LHCN-M2 (cell line): ENCODE measurements at regions not wholly inside any gene's neighbourhood (a gene's known extent, or its start where the extent isn't known, plus 50 kb on each side); places are given as distances from the start of the nearest gene placed in this dataset.
"Not testable (repeated sequence)": the region's sequence is repeated elsewhere in the genome, so short reads cannot be mapped to it uniquely, and the experiment has no call there.

Experiments
- DNase-seq: peaks from one replicate; pipeline ENCODE4 v3.0.0-alpha.2; 2012; ENCODE audit warnings: low read depth

DNA sequence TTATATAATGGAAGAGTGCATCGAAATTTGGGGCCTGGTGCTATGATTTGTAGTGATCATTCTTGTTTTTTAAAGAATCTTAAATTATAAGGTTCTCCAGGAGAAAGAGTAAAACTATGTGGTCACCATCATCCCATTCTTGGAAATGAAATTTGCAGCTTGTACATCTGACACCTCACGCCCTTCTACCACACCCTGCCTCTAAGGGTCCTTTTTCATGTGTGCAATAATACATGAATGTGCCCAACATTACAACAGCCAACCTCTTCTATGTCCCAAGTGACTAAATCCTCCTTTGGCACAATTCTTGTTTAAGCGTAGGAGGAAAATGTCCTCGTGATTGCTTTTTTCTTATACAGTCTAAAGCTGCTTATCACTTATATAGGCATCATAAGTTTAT is 636.5 kb upstream of the NOVA1 start:
- no peak for DNase-seq

DNA sequence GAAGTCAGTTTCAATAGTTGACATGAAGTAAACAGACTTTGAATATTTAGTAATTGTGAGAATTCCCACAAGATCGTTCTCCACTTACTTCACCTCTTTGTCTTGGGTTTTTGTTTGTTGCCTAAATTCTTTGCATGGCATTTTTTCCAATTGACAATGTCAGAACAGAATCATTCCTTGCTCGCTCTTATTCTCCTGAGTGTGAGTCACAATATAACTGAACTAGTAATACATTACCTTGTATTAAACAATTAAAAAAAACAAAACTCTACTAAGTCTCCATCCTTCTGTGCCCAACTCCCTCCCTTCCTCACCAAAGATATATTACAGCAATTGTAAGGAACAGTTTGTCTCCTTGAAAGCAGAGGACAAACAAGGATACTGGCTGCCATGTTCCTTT is 638.8 kb upstream of the NOVA1 start:
- no peak for DNase-seq

DNA sequence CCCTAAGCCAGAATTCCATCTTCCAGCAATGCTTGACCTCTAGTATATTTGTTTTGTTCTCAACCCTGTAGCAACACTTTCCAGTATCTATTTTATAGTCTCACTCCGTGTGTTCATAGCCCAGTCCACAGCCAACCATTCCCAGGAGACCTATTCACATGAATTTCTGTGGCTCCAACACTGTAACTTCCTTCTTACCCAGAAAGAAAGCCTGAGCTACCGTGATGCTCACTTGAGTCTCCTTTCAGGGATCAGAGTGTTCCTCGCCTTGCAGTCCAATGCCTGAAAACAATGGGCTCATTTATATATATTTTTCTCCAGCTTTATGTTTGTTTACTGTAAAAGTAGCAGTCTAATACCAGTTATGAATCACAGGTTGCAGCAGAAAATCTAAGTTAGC is 645.0 kb upstream of the NOVA1 start:
- no peak for DNase-seq

DNA sequence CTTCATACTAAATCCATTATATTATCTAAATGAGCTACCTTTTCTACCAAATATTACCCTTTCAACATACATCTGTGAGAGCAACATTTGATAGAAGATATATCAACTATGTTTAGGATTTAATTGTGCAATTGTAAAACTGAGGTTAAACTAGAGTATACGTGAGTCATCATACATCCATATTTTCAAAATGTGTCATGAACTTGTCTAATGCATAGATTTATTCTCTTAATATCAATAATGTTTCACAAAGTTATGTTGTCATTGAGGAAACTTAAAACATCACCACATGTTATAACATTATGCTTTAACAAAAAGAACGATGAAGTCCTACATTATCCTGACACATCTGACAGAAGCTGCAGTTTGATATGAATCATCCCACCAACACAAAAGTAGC is 645.5 kb upstream of the NOVA1 start:
- no peak for DNase-seq

DNA sequence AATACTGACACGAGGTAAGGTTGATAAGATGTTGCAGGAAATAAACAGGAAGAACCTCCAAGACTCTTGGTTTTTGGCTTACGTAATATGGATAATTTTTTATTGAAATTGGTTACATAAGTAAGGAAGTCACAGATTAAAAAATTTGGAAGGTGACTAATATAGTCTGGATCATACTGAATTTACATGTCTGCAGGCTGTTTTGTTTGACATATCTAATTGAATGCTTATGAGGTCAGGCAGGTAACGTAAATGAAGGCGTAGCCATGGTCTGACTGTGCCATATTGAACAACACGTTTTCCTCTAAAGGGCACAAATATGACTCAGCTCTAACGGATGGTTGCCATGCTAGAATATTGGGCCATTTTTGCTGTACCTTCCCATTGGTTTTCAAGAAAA is 648.1 kb upstream of the NOVA1 start:
- DNase-seq: no peak

DNA sequence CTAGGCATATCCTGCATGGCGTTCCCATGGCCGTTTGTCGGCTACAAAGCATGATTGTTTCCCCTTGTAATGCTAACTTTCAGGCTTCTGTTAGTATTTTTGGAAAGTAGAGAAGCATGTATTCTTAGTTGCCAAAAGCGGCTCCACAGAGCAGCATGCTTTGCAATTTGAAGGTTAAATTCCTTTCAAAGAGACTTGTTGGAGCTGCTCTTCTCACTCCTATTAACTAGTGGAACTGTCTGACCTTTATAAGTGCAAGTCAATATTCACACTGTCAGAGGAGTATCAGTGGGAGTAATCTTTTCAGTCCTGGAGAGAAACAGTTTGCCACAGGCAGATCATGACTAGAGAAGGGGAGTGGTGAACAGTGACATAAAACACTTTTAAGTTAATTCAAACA is 656.1 kb upstream of the NOVA1 start:
- DNase-seq: no peak

DNA sequence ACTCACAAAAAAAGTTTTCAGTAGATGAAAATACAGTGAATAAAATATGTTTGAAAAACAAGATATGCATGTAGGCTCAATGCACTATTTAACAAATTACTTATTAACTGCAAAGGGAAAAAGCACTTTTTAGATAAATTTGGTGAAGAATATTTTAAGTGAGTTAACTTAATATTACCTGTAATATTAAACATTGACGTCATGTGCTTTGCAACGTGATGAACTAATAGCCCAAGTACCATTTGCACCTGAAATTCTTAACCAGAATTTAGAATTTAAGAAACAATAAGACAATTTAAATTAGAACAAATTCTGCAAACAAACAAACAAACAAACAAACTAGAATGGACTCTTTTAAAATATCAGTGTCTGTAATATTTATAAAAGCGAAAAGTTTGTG is 659.0 kb upstream of the NOVA1 start:
- no peak for DNase-seq

DNA sequence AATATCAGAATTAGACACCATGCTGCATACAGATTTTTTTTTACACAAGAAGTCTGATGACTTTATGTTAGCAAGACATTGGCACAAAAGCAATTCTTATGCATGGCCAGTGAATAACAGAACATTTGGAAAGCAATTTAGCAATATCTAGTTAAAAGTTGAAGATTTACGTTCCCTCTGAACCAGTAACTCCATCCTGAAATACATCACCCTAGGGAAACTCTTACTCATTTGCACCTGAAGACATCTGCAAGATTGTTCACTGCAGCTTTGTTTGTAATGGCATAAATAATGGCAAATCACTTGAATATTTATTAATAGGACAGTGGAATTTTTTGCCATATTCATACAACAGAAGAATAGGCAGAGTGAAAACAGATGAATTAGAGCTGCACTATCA is 670.0 kb upstream of the NOVA1 start:
- DNase-seq: no peak

DNA sequence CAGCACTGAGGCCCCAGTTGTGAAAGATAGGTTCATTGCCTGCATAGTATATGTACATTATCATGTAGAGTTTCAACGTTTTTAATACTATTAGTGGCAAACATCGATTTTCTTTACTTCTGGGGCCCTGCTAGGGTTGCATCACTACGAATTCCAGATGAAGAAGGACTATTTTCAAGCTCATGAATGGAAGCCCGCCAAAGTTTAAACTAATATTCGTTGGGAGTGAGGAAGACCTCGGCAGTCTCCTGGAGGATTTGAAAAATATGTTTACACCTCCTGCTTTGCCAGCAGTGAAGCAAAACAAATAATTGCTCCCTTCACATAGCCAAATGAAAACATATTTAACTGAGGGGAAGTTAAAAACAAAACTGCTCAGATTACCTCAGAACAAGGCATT is 672.9 kb upstream of the NOVA1 start:
- DNase-seq: no peak

DNA sequence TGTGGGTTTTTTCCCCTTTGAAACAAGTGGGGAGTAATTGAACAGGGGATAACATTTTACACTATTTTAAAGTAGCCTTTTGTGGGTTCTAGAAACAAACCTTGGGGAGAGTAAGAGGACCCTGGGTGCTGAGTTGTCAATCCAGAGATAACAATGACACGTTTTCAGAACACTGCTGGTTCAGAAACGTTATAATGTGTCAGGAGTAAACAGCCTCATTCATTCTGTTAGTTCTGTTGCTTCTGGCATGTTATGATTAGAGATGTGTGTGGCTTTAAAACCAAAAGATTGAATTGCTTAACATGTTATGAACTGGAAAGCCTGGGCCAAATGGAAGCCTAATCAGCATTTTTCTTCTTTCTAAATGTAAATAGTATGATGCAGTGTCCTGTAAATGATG is 680.5 kb upstream of the NOVA1 start:
- DNase-seq: no peak

DNA sequence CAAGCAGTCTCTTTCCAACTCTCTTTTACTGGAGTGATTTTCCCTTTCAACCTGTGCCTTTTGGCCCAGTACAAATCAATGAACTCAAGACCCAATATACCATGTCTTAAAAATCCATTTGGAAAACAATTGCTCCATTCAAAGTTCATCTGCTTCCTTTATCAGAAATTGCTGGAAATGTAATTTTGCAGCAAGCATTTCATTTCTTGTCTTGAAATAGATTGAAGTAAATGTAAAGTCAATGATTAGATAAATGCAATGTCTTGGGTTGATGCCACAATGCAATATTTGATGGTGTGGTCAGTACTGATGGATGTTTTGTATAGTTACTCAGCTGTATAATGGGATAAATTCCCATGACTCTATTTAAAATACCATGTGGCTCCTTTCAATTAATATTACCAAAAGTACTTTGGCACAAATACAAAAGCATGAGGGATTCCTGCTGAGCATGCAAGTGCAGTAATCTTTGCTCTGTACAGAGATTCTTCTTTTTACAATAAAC is 707.7 kb upstream of the NOVA1 start:
- DNase-seq: no peak

DNA sequence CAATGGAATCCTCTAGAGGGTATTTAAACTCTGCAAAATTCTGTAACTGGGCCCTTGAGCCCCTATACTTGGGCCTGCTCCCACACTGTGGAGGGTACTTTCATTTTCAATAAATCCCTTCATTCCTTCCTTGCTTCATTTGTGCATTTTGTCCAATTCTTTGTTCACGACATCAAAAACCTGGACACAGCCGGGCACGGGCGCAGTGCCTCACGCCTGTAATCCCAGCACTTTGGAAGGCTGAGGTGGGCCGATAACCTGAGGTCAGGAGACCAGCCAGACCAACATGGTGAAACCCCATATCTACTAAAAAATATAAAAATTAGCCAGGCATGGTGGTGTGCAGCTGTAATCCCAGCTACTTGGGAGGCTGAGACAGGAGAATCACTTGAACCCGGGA is 714.9 kb upstream of the NOVA1 start:
- not testable (repeated sequence) for DNase-seq

DNA sequence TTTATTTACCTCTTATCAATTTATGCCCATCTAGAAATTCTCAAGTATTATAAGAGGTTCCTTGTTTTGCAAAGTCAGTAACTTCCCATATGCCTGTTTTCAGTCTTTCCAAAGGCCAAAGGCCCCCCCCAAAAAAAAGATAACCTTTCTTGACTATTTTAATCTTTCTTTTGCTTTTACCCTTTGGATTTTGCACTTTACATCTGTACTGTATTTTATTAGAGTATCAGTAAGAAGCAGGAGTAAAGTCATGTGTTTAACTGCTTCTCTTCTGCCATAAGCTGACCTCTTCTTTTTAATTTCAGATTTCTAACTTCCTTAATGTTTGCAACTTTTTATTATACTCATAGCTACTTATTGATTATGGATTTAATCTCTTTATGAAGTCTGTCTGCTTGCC is 716.4 kb upstream of the NOVA1 start:
- no peak for DNase-seq

DNA sequence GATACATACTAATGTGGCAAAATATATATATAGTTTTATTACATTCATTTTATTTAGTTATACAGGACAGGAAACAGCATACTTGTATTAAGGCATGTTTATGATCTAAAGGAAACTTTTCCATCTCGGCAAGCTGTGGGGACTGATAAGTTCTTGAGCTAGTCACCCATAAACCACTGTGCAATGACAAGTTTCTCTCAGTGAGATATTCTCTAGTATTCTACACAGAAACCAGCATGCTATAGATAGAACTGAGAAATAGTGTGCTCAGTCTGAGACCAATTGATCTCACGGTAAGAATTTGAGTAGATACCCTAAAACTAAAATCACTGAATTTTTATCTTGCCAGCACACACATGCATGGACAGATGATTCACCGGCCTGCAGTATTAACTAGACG is 717.6 kb upstream of the NOVA1 start:
- no peak for DNase-seq

DNA sequence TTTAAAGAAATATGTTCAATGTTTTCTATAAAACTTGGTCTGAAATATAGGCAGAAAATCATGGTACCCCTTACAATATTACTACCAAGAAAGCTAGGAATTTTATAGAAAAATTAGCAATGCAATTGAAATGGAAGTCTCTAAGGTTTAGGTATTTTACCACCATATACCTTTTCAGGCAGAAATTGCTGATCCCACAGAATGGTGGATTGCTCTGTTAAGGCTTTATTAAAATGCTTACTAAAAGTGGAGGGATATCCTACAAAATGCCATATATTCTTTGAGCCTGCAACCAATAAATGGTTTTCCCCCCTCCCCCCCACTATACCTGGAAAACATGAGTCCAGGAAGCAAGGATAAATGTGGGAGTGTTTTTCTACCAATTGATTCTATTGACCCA is 718.1 kb upstream of the NOVA1 start:
- no peak for DNase-seq

DNA sequence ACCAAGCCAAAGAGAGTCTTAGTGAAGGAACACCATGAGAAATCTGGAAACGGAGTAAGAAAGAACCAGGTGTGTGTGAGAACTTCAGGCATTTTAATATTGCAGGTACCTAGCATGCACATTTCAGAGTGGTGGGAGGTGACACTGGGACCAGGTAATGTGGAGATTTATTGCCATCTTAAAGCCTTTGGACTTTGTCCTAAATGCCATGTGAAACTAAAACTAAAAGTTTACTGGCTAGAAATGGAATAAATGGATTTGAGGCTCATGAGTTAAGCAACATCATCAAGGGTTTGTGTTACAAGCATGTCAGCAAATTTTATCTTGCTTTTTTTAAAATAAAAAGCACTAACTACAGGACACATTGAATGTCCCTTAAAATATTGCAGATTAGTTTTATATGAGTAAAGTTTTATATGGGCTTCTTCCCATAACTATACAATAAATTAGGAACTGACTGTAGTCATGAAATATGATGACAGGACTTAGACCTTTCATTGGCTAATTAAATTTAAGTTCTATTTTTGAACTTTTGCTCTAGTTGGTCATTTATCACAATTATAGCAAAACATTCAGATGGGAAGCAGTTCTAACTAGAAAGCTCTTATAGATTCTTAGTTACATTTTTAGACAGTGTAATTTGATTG is 721.1 kb upstream of the NOVA1 start:
- no peak for DNase-seq

DNA sequence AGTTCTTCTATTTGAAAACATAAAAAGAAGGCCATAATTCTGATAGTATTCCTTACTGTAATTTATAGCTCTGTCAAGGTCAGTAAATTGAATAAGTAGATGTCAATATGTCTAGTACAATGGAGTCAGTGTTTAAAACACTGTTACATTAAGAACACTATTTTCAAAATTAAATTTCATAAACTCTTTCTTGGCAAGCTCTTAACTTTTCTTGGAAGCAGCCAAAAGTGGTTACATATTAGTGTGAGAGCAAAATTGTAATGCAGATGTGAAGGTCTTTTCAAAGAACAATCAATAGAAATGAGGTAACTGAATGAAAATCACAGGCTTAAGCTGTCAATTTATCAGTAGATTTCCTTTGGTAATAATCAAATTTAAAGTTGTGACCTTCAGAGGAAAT is 722.4 kb upstream of the NOVA1 start:
- no peak for DNase-seq

DNA sequence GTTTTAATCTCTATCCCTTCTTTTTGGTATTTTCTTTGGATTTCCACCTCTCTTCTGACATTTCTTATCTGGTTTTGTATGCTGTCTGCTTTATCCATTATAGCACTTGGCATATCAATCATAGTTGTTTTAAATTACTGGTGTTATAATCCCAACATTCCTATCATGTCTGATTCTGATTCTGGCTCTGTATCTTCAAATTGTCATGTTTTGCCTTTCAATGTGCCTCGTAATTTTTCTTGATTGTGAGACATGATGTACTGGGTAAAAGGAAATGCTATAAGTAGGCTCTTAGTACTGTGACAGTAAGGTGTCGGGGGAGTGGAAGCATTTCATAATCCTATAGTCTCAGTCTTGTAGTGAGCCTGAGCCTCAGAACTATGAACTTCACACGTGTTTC is 729.3 kb upstream of the NOVA1 start:
- no peak for DNase-seq

DNA sequence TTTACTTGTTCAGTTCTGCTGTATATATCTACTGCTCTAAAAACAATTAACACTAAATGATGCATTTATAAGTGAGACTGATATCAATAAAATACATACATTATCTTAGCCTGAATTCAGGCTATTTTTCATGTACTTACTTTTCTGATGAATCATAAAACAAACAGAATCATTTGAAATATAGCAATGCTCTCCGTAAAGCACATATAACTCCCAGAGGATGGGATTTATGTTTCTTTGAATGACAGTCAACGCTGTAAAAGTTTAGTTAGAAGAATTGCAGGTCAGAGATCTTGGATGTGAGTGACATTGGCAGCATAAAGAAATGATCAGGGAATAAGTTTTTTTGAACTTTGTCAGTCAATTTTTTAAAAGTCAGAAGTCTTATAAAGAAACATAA is 740.2 kb upstream of the NOVA1 start:
- no peak for DNase-seq

DNA sequence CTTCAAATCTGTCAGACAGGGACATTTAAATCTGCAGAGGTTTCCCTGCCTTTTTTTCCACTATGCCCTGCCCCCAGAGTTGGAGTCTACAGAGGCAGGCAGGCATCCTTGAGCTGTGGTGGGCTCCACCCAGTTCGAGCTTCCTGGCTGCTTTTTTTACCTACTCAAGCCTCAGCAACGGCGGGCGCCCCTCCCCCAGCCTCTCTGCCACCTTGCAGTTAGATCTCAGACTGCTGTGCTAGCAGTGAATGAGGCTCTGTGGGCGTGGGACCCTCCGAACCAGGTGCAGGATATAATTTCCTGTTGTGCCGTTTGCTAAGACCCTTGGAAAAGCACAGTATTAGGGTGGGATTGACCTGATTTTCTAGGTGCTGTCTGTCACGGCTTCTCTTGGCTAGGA is 765.2 kb upstream of the NOVA1 start:
- not testable (repeated sequence) for DNase-seq

DNA sequence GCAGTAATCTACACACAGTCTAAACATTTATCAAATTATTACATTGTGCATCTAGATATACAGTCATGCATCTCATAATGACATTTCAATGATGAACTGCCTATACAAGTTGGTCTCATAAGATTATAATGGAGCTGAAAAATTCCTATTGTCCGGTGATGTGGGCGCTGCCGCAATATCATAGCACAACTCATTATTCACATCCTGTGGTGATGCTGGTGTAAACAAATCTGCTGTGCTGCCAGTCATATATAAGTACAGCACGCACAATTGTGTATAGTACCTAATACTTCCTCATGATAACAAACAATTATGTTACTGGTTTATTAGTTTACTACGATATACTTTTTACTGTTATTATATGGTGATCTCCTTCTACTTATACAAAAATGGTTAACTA is 768.8 kb upstream of the NOVA1 start:
- DNase-seq: no peak

DNA sequence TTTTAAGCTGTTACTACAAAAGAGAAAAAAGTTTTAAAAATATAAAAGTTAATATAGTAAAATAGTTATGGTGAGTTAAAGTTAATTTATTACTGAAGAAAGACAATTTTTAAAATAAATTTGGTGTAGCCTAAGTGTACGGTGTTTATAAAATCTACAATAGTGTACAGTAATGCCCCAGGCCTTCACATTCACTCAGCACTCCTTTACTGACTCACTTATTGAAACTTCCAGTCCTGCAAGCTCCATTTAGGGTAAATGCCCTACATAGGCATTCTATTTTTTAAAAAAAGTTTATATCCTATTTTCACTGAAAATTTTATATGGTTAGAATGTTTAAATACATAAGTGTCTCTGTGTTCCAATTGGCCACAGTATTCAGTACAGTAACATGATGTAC is 769.5 kb upstream of the NOVA1 start:
- DNase-seq: no peak

DNA sequence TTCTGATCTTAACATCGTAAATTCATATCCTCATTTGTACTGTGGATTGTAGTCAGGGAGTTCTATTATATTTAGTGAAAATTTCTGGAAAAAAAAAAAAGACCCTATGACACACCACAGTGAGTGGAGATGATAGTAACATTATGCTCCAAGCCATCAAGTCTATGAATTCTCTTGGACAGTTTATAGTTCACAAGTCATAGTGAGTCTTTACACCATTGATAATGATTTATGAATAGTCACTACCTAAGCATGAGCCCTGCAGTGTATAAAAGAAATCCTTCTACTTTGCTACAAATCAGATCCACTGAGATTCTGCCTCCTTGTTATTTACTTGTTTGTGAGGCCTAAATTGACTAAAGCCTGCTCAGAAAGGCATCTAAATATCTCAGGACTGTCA is 772.2 kb upstream of the NOVA1 start:
- DNase-seq: no peak

DNA sequence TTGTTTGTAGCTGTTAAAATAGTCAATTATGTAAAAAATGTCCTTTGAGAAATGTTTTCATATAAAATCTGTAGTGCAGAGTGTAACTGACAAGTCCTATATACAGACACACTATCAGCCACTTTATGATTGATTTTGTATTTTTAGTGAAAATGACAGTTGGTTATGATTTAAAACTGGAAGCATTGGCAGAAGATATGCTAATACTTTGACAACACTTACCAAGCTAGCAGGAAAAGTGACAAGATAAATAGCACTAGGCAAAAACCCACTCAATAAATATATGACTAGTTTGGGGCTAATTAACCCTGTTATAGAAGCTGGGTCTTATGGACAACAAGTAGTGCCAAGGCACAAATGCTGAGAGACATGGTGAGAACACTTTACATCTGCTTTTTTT is 772.9 kb upstream of the NOVA1 start:
- no peak for DNase-seq
